Upper lobe of right lung (tissue), 1 donor: ENCODE measurements at regions not wholly inside any gene's neighbourhood (a gene's known extent, or its start where the extent isn't known, plus 50 kb on each side); places are given as distances from the start of the nearest gene placed in this dataset.

ENCODE experiments used
- ATAC-seq: fragments of 200-7000 bp; cut with Tn5 transposase; one replicate; pipeline ENCODE4 v1.9.1; 2020; ENCODE audit warnings: mild to moderate bottlenecking, moderate library complexity
- DNase-seq: peaks from one replicate; pipeline ENCODE4 v3.0.0-alpha.2; 2020
- H3K27ac ChIP-seq: fragments of 200-600 bp; one replicate; pipeline ENCODE4 v1.8.0; 2022
- H3K27me3 ChIP-seq: fragments of 200-600 bp; one replicate; pipeline ENCODE4 v1.8.0; 2022; ENCODE audit warnings: mild to moderate bottlenecking
- H3K36me3 ChIP-seq: fragments of 200-600 bp; one replicate; pipeline ENCODE4 v1.8.0; 2022
- H3K4me1 ChIP-seq: fragments of 200-600 bp; one replicate; pipeline ENCODE4 v1.8.0; 2022
- H3K4me3 ChIP-seq: fragments of 200-600 bp; one replicate; pipeline ENCODE4 v1.8.0; 2022; ENCODE audit warnings: mild to moderate bottlenecking
- H3K9me3 ChIP-seq: fragments of 200-600 bp; one replicate; pipeline ENCODE4 v1.8.0; 2022
- intact Hi-C: fragments of 100-400 bp; cut with DNase I; formaldehyde crosslinking; loops from one replicate; pipeline ENCODE4 v1.11.0; 2022
- TF ChIP-seq, protein P1 (sequence below): fragments of 200-600 bp; IDR thresholded peaks from one replicate; pipeline ENCODE4 v1.8.0; 2022; ENCODE audit warnings: antibody characterized with exemption
- donor health status: DM: no; HTN: yes; CAD: no; lungs with severe emphysema.

DNA sequence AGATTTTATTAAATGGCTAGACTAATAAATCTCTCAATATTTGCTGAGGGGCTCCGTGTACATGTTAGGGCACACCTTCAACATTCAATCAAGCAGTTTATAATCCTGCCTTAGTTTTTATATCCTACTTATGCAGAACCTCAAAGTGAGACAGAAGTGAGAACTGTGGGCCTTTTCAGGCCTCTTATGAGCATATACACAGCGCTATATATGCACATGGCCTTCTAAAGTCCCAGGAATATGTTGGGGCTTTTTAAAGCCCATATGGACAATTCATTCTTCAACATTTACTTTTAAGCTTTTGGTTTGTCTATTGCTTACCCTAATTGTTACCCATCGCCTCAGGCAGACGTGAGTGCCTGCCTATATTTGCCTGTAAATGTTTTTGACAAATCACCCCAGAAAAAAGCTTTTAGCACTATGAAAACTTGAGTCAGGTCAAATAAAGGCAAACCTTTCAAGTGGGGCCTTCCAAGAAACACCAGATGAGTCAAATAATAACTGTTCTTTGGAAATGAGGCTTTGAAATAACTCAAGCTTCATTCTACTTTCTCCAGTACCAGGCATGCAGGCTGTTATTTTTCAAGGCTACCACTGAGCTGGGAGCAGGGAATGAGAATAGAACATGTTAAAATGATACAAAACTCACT is 58.2 kb downstream of the ESM1 start:
- DNase-seq (no peak), ATAC-seq (no peak)
- no peaks in the 10 kb centered on the region for H3K9me3 ChIP-seq
- H3K27me3 ChIP-seq, result peaks cover 3% of the 10 kb centered on the region
- no peak overlapping the region for H3K4me3 ChIP-seq
- intact Hi-C loops, result no loop called here
- no peaks in the 10 kb centered on the region for H3K36me3 ChIP-seq
- TF ChIP-seq, protein P1, sequence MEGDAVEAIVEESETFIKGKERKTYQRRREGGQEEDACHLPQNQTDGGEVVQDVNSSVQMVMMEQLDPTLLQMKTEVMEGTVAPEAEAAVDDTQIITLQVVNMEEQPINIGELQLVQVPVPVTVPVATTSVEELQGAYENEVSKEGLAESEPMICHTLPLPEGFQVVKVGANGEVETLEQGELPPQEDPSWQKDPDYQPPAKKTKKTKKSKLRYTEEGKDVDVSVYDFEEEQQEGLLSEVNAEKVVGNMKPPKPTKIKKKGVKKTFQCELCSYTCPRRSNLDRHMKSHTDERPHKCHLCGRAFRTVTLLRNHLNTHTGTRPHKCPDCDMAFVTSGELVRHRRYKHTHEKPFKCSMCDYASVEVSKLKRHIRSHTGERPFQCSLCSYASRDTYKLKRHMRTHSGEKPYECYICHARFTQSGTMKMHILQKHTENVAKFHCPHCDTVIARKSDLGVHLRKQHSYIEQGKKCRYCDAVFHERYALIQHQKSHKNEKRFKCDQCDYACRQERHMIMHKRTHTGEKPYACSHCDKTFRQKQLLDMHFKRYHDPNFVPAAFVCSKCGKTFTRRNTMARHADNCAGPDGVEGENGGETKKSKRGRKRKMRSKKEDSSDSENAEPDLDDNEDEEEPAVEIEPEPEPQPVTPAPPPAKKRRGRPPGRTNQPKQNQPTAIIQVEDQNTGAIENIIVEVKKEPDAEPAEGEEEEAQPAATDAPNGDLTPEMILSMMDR, result no peak
- H3K27ac ChIP-seq, result no peak overlapping the region
- H3K4me1 ChIP-seq, result no peaks in the 10 kb centered on the region

DNA sequence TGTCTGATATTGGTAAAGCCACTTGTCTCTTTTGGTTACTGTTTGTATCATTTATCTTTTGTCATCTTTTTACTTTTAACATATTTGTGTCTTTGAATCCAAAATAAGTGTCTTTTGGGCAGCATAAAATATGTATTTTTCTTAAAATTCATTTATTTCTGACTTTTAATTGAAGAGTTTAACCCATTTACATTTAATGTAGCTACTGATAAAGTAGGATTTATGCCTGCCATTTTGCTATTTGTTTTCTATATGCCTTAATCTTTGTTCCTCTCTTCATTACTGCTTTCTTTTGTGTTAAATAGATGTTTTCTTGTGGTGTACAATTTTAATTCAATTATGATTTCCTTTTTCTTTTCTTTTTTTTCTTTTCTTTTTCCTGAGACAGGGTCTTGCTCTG is 60.9 kb downstream of the ESM1 start:
- H3K9me3 ChIP-seq, result no peaks in the 10 kb centered on the region
- TF ChIP-seq, protein P1, result no peak
- no peaks in the 10 kb centered on the region for H3K4me1 ChIP-seq
- DNase-seq (no peak), ATAC-seq (no peak)
- no peaks in the 10 kb centered on the region for H3K36me3 ChIP-seq
- no peak overlapping the region for H3K27ac ChIP-seq
- H3K27me3 ChIP-seq, result no peaks in the 10 kb centered on the region
- no peak overlapping the region for H3K4me3 ChIP-seq
- intact Hi-C loops, result no loop called here

GRCh38 chr5:54917323-54917722 is 68.1 kb downstream of the ESM1 start:
- no peak for ATAC-seq
- no peak for DNase-seq
- intact Hi-C loops, result no loop called here
- no peak overlapping the region for H3K27ac ChIP-seq
- no peaks in the 10 kb centered on the region for H3K27me3 ChIP-seq
- no peaks in the 10 kb centered on the region for H3K4me1 ChIP-seq
- H3K4me3 ChIP-seq, result no peak overlapping the region
- H3K36me3 ChIP-seq, result no peaks in the 10 kb centered on the region
- TF ChIP-seq, protein P1, result no peak
- H3K9me3 ChIP-seq, result no peaks in the 10 kb centered on the region

DNA sequence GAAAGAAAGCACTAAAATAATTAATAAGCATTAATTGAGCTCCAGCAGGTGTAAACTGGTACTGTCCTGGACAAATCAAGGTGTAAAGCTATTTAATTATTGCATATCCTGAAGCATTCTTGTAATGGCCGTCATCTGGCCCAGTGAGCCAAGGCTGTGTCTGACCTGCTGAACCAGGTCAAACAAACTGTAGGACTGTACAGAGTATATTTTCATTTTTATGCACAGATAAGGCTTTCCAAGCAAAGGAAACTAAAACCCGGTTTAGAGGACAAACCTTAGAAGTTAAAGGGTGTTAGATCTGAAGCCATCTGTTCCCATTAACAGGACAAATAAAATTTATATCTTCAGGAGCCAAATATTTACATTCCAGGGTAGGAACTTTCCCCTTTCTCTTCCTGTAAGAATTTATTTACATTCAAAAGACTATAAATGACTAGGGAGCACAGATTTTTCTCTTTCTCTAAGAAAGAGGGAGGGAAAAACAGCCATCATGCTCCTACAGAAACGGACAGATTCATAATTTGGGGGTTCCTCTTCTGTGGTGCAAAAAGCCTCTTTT is 69.8 kb downstream of the ESM1 start:
- no peaks in the 10 kb centered on the region for H3K9me3 ChIP-seq
- no peak for ATAC-seq
- no peaks in the 10 kb centered on the region for H3K36me3 ChIP-seq
- intact Hi-C loops, result no loop called here
- TF ChIP-seq, protein P1, result no peak
- no peak overlapping the region for H3K27ac ChIP-seq
- H3K27me3 ChIP-seq, result no peaks in the 10 kb centered on the region
- no peak overlapping the region for H3K4me3 ChIP-seq
- no peaks in the 10 kb centered on the region for H3K4me1 ChIP-seq
- no peak for DNase-seq

GRCh38 chr5:54912021-54912420 is 73.4 kb downstream of the ESM1 start:
- Histone ChIP-seq H3K4me3 (no peak overlapping the region), H3K27ac (no peak overlapping the region), H3K9me3 (no peaks in the 10 kb centered on the region), H3K27me3 (no peaks in the 10 kb centered on the region), H3K36me3 (no peaks in the 10 kb centered on the region), H3K4me1 (no peaks in the 10 kb centered on the region)
- intact Hi-C loops, result no loop called here
- DNase-seq (no peak), ATAC-seq (no peak)
- TF ChIP-seq, protein P1, result no peak
